GM13977 (cell line): ENCODE measurements at regions not wholly inside any gene's neighbourhood (a gene's known extent, or its start where the extent isn't known, plus 50 kb on each side); places are given as distances from the start of the nearest gene placed in this dataset.

Experiments used
- DNase-seq: peaks from one replicate; pipeline ENCODE4 v3.0.0; 2012; ENCODE audit warnings: low spot score
- CTCF ChIP-seq: IDR thresholded peaks from 2 replicates; pipeline ENCODE4 v1.5.1; 2012; ENCODE audit warnings: mild to moderate bottlenecking, control low read depth; ENCODE audit not compliant: insufficient read depth; ENCODE audit errors: extremely low read depth, missing control alignments
- in situ Hi-C: fragments of 300-500 bp; cut with MboI; formaldehyde crosslinking; loops from one replicate; pipeline ENCODE4 v1.12.0; 2022; ENCODE audit warnings: low sequenced_read_pairs, low pct_unique_long_range_greater_than_20kb, mixed read lengths, inconsistent platforms; ENCODE audit not compliant: unreplicated experiment

DNA sequence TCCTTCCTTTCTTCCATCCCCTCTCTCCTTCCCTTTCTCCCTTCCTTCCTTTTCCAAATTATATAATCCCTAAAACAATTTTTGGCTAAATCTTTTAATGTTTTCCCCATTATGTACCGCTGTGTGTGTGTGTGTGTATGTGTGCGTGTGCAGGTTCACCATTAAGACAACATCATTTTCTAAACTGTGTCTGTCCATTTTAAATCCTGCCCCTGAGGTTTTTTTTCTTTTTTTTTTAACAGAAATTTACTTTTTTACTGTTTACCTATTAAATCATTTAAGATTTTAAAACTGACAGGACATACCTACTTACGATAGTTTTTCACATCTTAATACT lies 366.3 kb upstream of the EPHA7 start:
- in situ Hi-C loops = no loop called here
- TF ChIP-seq CTCF = no peak
- DNase-seq = no peak

- no peak for DNase-seq
- in situ Hi-C loops = no loop called here
- TF ChIP-seq CTCF = no peak
Measured at GRCh38 chr6:93784794-93785693, 365.7 kb upstream of the EPHA7 start.

- TF ChIP-seq CTCF = no peak
- in situ Hi-C loops = no loop called here
- DNase-seq = no peak
Measured at GRCh38 chr6:93779086-93779841, 359.9 kb upstream of the EPHA7 start.

GRCh38 chr6:93759190-93759589 lies 339.8 kb upstream of the EPHA7 start:
- no peak for DNase-seq
- in situ Hi-C loops = no loop called here
- TF ChIP-seq CTCF = no peak

DNA sequence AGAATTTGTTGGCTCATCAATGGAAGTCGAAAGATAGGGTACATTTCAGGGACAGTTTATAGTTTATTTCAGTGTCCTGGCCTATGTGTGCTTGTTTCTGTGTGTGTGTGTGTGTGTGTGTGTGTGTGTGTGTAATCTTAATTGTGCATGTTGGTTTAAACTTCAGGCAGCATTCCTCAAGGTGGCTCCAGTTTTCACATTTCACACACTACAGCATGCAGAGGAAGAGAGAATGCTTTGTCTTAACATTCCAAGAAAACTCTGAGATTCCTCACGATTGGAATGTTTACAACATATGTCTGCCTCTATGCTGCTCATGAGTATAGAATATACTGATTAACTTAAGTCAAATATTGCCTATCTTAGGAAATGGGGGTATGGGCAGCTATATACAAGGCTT lies 332.6 kb upstream of the EPHA7 start:
- in situ Hi-C loops = no loop called here
- TF ChIP-seq CTCF = no peak
- no peak for DNase-seq

DNA sequence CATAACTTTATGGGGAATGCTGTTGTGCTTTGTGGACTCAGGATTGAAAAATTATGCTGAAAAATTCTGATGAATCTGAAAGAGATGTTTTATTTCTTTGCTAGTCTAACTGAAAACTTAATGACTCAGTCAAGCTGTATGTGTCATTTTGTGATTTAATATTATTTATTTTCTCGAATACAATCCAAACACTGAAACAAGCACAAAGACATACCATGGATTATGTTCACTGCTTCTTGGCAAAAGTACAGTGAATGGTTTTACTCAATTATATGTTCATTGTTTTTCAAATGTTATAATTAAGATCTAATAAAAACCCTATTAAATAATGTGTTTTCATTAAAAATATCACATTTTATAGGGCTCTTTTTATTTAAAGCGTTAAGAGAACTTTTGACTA lies 330.6 kb upstream of the EPHA7 start:
- TF ChIP-seq CTCF = no peak
- DNase-seq = no peak
- in situ Hi-C loops = no loop called here
